ENCODE measurements at regions not wholly inside any gene's neighbourhood (a gene's known extent, or its start where the extent isn't known, plus 50 kb on each side); places are given as distances from the start of the nearest gene placed in this dataset.

- no peak for TF ChIP-seq POLR2A (IDR thresholded peaks at IDR 0.05)
- TF ChIP-seq CTCF (IDR thresholded peaks at IDR 0.05), result no peak
Observed at GRCh38 chr6:16857969-16858592, 96.8 kb upstream of the ATXN1 start.

Data from testis (tissue), 2 donors.